ENCODE measurements at regions not wholly inside any gene's neighbourhood (a gene's known extent, or its start where the extent isn't known, plus 50 kb on each side); places are given as distances from the start of the nearest gene placed in this dataset.

GRCh38 chr6:14463110-14463509 is 345.5 kb downstream of the CD83 start:
- ChIA-PET CTCF (ENCODE audit: low intra/inter-chr PET ratio, low total read pairs) (no interaction called here), POLR2A (no interaction called here)
- TF ChIP-seq KDM5A (IDR thresholded peaks at IDR 0.05; ENCODE audit: borderline replicate concordance, low read length): no peak
- TF ChIP-seq ARNT2 (CRISPR knock-in tag; IDR thresholded peaks at IDR 0.05; ENCODE audit: low read depth): no peak
- TF ChIP-seq PAWR (CRISPR knock-in tag; IDR thresholded peaks at IDR 0.05; ENCODE audit: borderline replicate concordance): no peak
- TF ChIP-seq CSRNP2 (CRISPR knock-in tag; conservative IDR thresholded peaks at IDR 0.05; ENCODE audit: low read depth): no peak
- TF ChIP-seq, protein P1, sequence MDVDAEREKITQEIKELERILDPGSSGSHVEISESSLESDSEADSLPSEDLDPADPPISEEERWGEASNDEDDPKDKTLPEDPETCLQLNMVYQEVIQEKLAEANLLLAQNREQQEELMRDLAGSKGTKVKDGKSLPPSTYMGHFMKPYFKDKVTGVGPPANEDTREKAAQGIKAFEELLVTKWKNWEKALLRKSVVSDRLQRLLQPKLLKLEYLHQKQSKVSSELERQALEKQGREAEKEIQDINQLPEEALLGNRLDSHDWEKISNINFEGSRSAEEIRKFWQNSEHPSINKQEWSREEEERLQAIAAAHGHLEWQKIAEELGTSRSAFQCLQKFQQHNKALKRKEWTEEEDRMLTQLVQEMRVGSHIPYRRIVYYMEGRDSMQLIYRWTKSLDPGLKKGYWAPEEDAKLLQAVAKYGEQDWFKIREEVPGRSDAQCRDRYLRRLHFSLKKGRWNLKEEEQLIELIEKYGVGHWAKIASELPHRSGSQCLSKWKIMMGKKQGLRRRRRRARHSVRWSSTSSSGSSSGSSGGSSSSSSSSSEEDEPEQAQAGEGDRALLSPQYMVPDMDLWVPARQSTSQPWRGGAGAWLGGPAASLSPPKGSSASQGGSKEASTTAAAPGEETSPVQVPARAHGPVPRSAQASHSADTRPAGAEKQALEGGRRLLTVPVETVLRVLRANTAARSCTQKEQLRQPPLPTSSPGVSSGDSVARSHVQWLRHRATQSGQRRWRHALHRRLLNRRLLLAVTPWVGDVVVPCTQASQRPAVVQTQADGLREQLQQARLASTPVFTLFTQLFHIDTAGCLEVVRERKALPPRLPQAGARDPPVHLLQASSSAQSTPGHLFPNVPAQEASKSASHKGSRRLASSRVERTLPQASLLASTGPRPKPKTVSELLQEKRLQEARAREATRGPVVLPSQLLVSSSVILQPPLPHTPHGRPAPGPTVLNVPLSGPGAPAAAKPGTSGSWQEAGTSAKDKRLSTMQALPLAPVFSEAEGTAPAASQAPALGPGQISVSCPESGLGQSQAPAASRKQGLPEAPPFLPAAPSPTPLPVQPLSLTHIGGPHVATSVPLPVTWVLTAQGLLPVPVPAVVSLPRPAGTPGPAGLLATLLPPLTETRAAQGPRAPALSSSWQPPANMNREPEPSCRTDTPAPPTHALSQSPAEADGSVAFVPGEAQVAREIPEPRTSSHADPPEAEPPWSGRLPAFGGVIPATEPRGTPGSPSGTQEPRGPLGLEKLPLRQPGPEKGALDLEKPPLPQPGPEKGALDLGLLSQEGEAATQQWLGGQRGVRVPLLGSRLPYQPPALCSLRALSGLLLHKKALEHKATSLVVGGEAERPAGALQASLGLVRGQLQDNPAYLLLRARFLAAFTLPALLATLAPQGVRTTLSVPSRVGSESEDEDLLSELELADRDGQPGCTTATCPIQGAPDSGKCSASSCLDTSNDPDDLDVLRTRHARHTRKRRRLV (CRISPR knock-in tag; IDR thresholded peaks at IDR 0.05): no peak
- TF ChIP-seq SMARCE1 (IDR thresholded peaks at IDR 0.05; ENCODE audit: borderline replicate concordance): no peak
- no peak for TF ChIP-seq GZF1 (CRISPR knock-in tag; IDR thresholded peaks at IDR 0.05)
- TF ChIP-seq HES4 (CRISPR knock-in tag; IDR thresholded peaks at IDR 0.05; ENCODE audit: borderline replicate concordance): no peak
- TF ChIP-seq IKZF4 (CRISPR knock-in tag; IDR thresholded peaks at IDR 0.05; ENCODE audit: borderline replicate concordance, low read depth, not compliant biosample characterization): no peak
- no peak for TF ChIP-seq NCOA5 (CRISPR knock-in tag; IDR thresholded peaks at IDR 0.05)
- no peak for TF ChIP-seq YEATS4 (CRISPR knock-in tag; IDR thresholded peaks at IDR 0.05; ENCODE audit: borderline replicate concordance)
- no peak for TF ChIP-seq NAIF1 (CRISPR knock-in tag; IDR thresholded peaks at IDR 0.05; ENCODE audit: borderline replicate concordance)
- TF ChIP-seq GABPA (IDR thresholded peaks at IDR 0.05; ENCODE audit: low read depth, low read length): no peak
- no peak for TF ChIP-seq GABPA (CRISPR knock-in tag; IDR thresholded peaks at IDR 0.05; ENCODE audit: low read depth)
- TF ChIP-seq ZNF570 (CRISPR knock-in tag; IDR thresholded peaks at IDR 0.05; ENCODE audit: borderline replicate concordance): no peak

More at GRCh38 chr6:14463110-14463509, 345.5 kb downstream of the CD83 start:
- H3K9ac ChIP-seq (ENCODE audit: insufficient read depth, low read depth, low read length): no peak overlapping the region
- 69% methylated on average over 6 of the region's 6 CpGs for whole genome bisulfite sequencing (ENCODE audit: low lambda C conversion rate)
- intact Hi-C loops (cut with micrococcal nuclease; ENCODE audit: unreplicated experiment): no loop called here
- no peaks in the 10 kb centered on the region for H3K79me2 ChIP-seq (ENCODE audit: insufficient read depth, low read length)
- no TSS peak for BruUV-seq (replicated peaks)
- no peaks in the 10 kb centered on the region for H3K27me3 ChIP-seq (ENCODE audit: control insufficient read depth in 1 of 2, insufficient read depth in 2 of 2, low read length in 2 of 2)
- no peak overlapping the region for H3K4me3 ChIP-seq (replicated peaks in 1 of 3; ENCODE audit: insufficient read depth in 1 of 3, low read depth in 2 of 3, low read length in 3 of 3)
- no peak overlapping the region for H2AFZ ChIP-seq (ENCODE audit: low read length)
- FAIRE-seq: no peak
- no peaks in the 10 kb centered on the region for H3K9me3 ChIP-seq (ENCODE audit: low read length)
- no peak overlapping the region for H3K4me2 ChIP-seq (ENCODE audit: low read depth, low read length)
- no peaks in the 10 kb centered on the region for H4K20me1 ChIP-seq (ENCODE audit: insufficient read depth, low read length)
- no peaks in the 10 kb centered on the region for H3K36me3 ChIP-seq (replicated peaks in 1 of 2; ENCODE audit: control insufficient read depth in 1 of 2, insufficient read depth in 2 of 2, low read length in 2 of 2)
- no peak overlapping the region for H3K27ac ChIP-seq (ENCODE audit: extremely low read length, insufficient read depth, low read length)
- no peak for DNase-seq (ENCODE audit: low spot score)
- ATAC-seq: no peak
- in situ Hi-C loops (cut with HindIII; ENCODE audit: extremely low pct_ligation_motif_present, low pct_unique_long_range_greater_than_20kb): no loop called here
- H3K4me1 ChIP-seq (ENCODE audit: insufficient read depth, low read length): no peaks in the 10 kb centered on the region

Data from HepG2 (cell line).